AG20443 (cell line): ENCODE measurements at regions not wholly inside any gene's neighbourhood (a gene's known extent, or its start where the extent isn't known, plus 50 kb on each side); places are given as distances from the start of the nearest gene placed in this dataset.
A peak's percentile ranks its signal among the peaks of the same experiment; 100 is the strongest.
"Not testable (repeated sequence)": the region's sequence is repeated elsewhere in the genome, so short reads cannot be mapped to it uniquely, and the experiment has no call there.

Experiments used
- DNase-seq: peaks from one replicate; pipeline ENCODE4 v3.0.0; 2012; ENCODE audit warnings: low spot score, mixed read lengths

GRCh38 chr1:199220031-199220430 lies 581.2 kb downstream of the PTPRC start:
- DNase-seq = no peak

- DNase-seq = no peak
Measured at GRCh38 chr1:199221371-199222150, 582.7 kb downstream of the PTPRC start.

- DNase-seq = no peak
Measured at GRCh38 chr1:199223936-199224335, 585.1 kb downstream of the PTPRC start.

GRCh38 chr1:199226163-199226562 lies 587.3 kb downstream of the PTPRC start:
- DNase-seq = no peak

GRCh38 chr1:199242147-199242546 lies 603.3 kb downstream of the PTPRC start:
- DNase-seq = no peak

- no peak for DNase-seq
Measured at GRCh38 chr1:199242601-199243000, 603.8 kb downstream of the PTPRC start.

GRCh38 chr1:199243423-199244061 lies 604.7 kb downstream of the PTPRC start:
- peak; percentile 65 for DNase-seq

GRCh38 chr1:199245946-199246345 lies 607.1 kb downstream of the PTPRC start:
- no peak for DNase-seq

- DNase-seq = no peak
Measured at GRCh38 chr1:199246716-199247115, 607.9 kb downstream of the PTPRC start.

- DNase-seq = no peak
Measured at GRCh38 chr1:199247891-199248290, 609.1 kb downstream of the PTPRC start.

- not testable (repeated sequence) for DNase-seq
Measured at GRCh38 chr1:199254040-199254439, 615.2 kb downstream of the PTPRC start.

GRCh38 chr1:199261328-199261727 lies 622.5 kb downstream of the PTPRC start:
- DNase-seq = no peak

GRCh38 chr1:199264283-199264682 lies 625.4 kb downstream of the PTPRC start:
- DNase-seq = no peak

- no peak for DNase-seq
Measured at GRCh38 chr1:199264911-199265310, 626.1 kb downstream of the PTPRC start.

- no peak for DNase-seq
Measured at GRCh38 chr1:199265319-199265718, 626.5 kb downstream of the PTPRC start.

- no peak for DNase-seq
Measured at GRCh38 chr1:199269241-199269640, 630.4 kb downstream of the PTPRC start.

- peak; percentile 57 for DNase-seq
Measured at GRCh38 chr1:199272139-199272544, 633.3 kb downstream of the PTPRC start.

GRCh38 chr1:199272628-199273086 lies 633.8 kb downstream of the PTPRC start:
- DNase-seq = peak; percentile 89

GRCh38 chr1:199273837-199274379 lies 635.1 kb downstream of the PTPRC start:
- no peak for DNase-seq

- DNase-seq = no peak
Measured at GRCh38 chr1:199279067-199279466, 640.2 kb downstream of the PTPRC start.

- DNase-seq = peak; percentile 34
Measured at GRCh38 chr1:199279872-199280645, 641.2 kb downstream of the PTPRC start.

- no peak for DNase-seq
Measured at GRCh38 chr1:199282751-199283305, 644.0 kb downstream of the PTPRC start.
